ENCODE measurements at regions not wholly inside any gene's neighbourhood (a gene's known extent, or its start where the extent isn't known, plus 50 kb on each side); places are given as distances from the start of the nearest gene placed in this dataset.

- Histone ChIP-seq H3K4me1 (ENCODE audit: control insufficient read depth in 5 of 5, insufficient read depth in 5 of 5, low read length in 5 of 5) (no peaks in the 10 kb centered on the region), H3K9ac (ENCODE audit: low read length in 5 of 5) (no peak overlapping the region), H3K27ac (ENCODE audit: low read depth, low read length) (no peak overlapping the region), H3K36me3 (ENCODE audit: control insufficient read depth in 5 of 5, insufficient read depth in 5 of 5, low read length in 5 of 5) (no peaks in the 10 kb centered on the region), H3K4me3 (ENCODE audit: low read depth in 1 of 5, low read length in 5 of 5) (no peak overlapping the region), H3K27me3 (ENCODE audit: control insufficient read depth in 5 of 5, insufficient read depth in 4 of 5, low read length in 5 of 5) (no peaks in the 10 kb centered on the region), H3K9me3 (ENCODE audit: control insufficient read depth in 5 of 5, low read length in 5 of 5) (peaks cover 0 to 3% (median 0%) of the 10 kb centered on the region in 5 donors)
Measured at GRCh38 chr4:80124246-80125211, 51.5 kb upstream of the ANTXR2 start.

Measured in subcutaneous abdominal adipose tissue (tissue), 5 donors.